GM12892 (cell line): ENCODE measurements at regions not wholly inside any gene's neighbourhood (a gene's known extent, or its start where the extent isn't known, plus 50 kb on each side); places are given as distances from the start of the nearest gene placed in this dataset.

Experiments
- POLR2A ChIP-seq: IDR thresholded peaks from 2 replicates; pipeline ENCODE4 v1.6.1; 2011; ENCODE audit warnings: low read depth, low read length, control low read depth
- POLR2AphosphoS5 ChIP-seq: IDR thresholded peaks from 2 replicates; pipeline ENCODE4 v1.6.1; 2011; ENCODE audit warnings: low read depth, low read length, control low read depth
- TAF1 ChIP-seq: IDR thresholded peaks from 2 replicates; pipeline ENCODE4 v1.6.1; 2011; ENCODE audit warnings: low read depth, mild to moderate bottlenecking, control low read depth, low read length, borderline replicate concordance

GRCh38 chr16:62102588-62102987 lies 66.3 kb upstream of the CDH8 start:
- no peak for TF ChIP-seq POLR2A
- no peak for TF ChIP-seq POLR2AphosphoS5
- no peak for TF ChIP-seq TAF1
